Hepatocyte (in vitro differentiated cells): ENCODE measurements at regions not wholly inside any gene's neighbourhood (a gene's known extent, or its start where the extent isn't known, plus 50 kb on each side); places are given as distances from the start of the nearest gene placed in this dataset.

Experiments used
- DNase-seq: peaks from one replicate; pipeline ENCODE4 v3.0.0-alpha.2; 2016; ENCODE audit warnings: low spot score
- H2AFZ ChIP-seq: fragments of 200-600 bp; sonication (generic); 2 replicates; pipeline ENCODE4 v1.6.0; 2016; ENCODE audit warnings: antibody characterized with exemption, mild to moderate bottlenecking
- H3K27ac ChIP-seq: fragments of 200-600 bp; sonication (generic); 2 replicates; pipeline ENCODE4 v1.5.1; 2016; ENCODE audit warnings: mild to moderate bottlenecking
- H3K27me3 ChIP-seq: fragments of 200-600 bp; sonication (generic); 2 replicates; pipeline ENCODE4 v1.6.1; 2016
- H3K36me3 ChIP-seq: fragments of 200-600 bp; sonication (generic); replicated peaks from 2 replicates; pipeline ENCODE4 v1.5.1; 2016; ENCODE audit warnings: low read depth; ENCODE audit not compliant: insufficient read depth
- H3K4me1 ChIP-seq: fragments of 200-600 bp; sonication (generic); 2 replicates; pipeline ENCODE4 v1.5.1; 2016; ENCODE audit warnings: mild to moderate bottlenecking, moderate library complexity; ENCODE audit not compliant: insufficient read depth
- H3K4me2 ChIP-seq: fragments of 200-600 bp; sonication (generic); 2 replicates; pipeline ENCODE4 v1.6.0; 2016
- H3K4me3 ChIP-seq: fragments of 200-600 bp; sonication (generic); 2 replicates; pipeline ENCODE4 v1.5.1; 2016; ENCODE audit warnings: mild to moderate bottlenecking
- H3K79me2 ChIP-seq: fragments of 200-600 bp; sonication (generic); 2 replicates; pipeline ENCODE4 v1.6.0; 2017; ENCODE audit warnings: mild to moderate bottlenecking
- H3K9me2 ChIP-seq: fragments of 200-600 bp; sonication (generic); replicated peaks from 2 replicates; pipeline ENCODE4 v1.6.0; 2017; ENCODE audit warnings: mild to moderate bottlenecking; ENCODE audit not compliant: insufficient read depth
- H3K9me3 ChIP-seq: fragments of 200-600 bp; sonication (generic); 2 replicates; pipeline ENCODE4 v1.5.1; 2016; ENCODE audit warnings: low read depth, mild to moderate bottlenecking
- H4K20me1 ChIP-seq: fragments of 200-600 bp; sonication (generic); 2 replicates; pipeline ENCODE4 v1.6.0; 2016; ENCODE audit warnings: mild to moderate bottlenecking; ENCODE audit not compliant: insufficient read depth, poor library complexity, severe bottlenecking
- CTCF ChIP-seq: fragments of 200-600 bp; sonication (generic); IDR thresholded peaks from 2 replicates; pipeline ENCODE4 v1.5.1; 2016; ENCODE audit warnings: antibody characterized with exemption, mild to moderate bottlenecking; ENCODE audit not compliant: poor library complexity
- EZH2 ChIP-seq: fragments of 200-600 bp; sonication (generic); IDR thresholded peaks from 2 replicates; pipeline ENCODE4 v1.6.1; 2016; ENCODE audit warnings: antibody characterized with exemption, mild to moderate bottlenecking, borderline replicate concordance
- EZH2phosphoT487 ChIP-seq: fragments of 200-600 bp; sonication (generic); IDR thresholded peaks from one replicate; pipeline ENCODE4 v1.6.1; 2018; ENCODE audit warnings: antibody characterized with exemption, mild to moderate bottlenecking, low read depth, moderate library complexity; ENCODE audit not compliant: unreplicated experiment, severe bottlenecking
- WGBS: methylation state at CpG from one replicate; pipeline ENCODE4 v1.1.6; 2016; ENCODE audit warnings: low lambda C conversion rate; ENCODE audit errors: missing lambda C conversion rate; 5-methylcytosine and 5-hydroxymethylcytosine counted together

- Histone ChIP-seq H3K4me2 (peak overlapping the region; percentile 34), H3K27ac (no peak overlapping the region), H3K27me3 (no peaks in the 10 kb centered on the region), H3K9me3 (no peaks in the 10 kb centered on the region), H3K9me2 (no peaks in the 10 kb centered on the region), H3K4me1 (no peaks in the 10 kb centered on the region), H3K4me3 (no peak overlapping the region), H4K20me1 (no peaks in the 10 kb centered on the region), H2AFZ (no peak overlapping the region), H3K79me2 (no peaks in the 10 kb centered on the region), H3K36me3 (no peaks in the 10 kb centered on the region)
- 52% methylated on average over 10 of the region's 10 CpGs for WGBS
- no peak for DNase-seq
- TF ChIP-seq EZH2 (no peak), EZH2phosphoT487 (no peak)
These were observed 101.6 kb upstream of the SIX3 start for GRCh38 chr2:44839771-44840502.

- H3K4me2 ChIP-seq = peak overlapping the region; percentile 34
- no peak for DNase-seq
- no peaks in the 10 kb centered on the region for H3K36me3 ChIP-seq
- no peak overlapping the region for H3K4me3 ChIP-seq
- H3K79me2 ChIP-seq = no peaks in the 10 kb centered on the region
- 60% methylated on average over 1 of the region's 1 CpG for WGBS
- H3K27ac ChIP-seq = no peak overlapping the region
- H3K9me3 ChIP-seq = no peaks in the 10 kb centered on the region
- no peaks in the 10 kb centered on the region for H4K20me1 ChIP-seq
- TF ChIP-seq EZH2 = no peak
- TF ChIP-seq EZH2phosphoT487 = no peak
- TF ChIP-seq CTCF = no peak
- no peak overlapping the region for H2AFZ ChIP-seq
- no peaks in the 10 kb centered on the region for H3K9me2 ChIP-seq
- H3K27me3 ChIP-seq = no peaks in the 10 kb centered on the region
- H3K4me1 ChIP-seq = no peaks in the 10 kb centered on the region
These were observed 101.0 kb upstream of the SIX3 start for GRCh38 chr2:44840503-44840850.

- 66% methylated on average over 7 of the region's 7 CpGs for WGBS
These were observed 98.4 kb upstream of the SIX3 start for GRCh38 chr2:44843086-44843485.

More at GRCh38 chr2:44843086-44843485, 98.4 kb upstream of the SIX3 start:
- Histone ChIP-seq H3K36me3 (no peaks in the 10 kb centered on the region), H2AFZ (no peak overlapping the region), H3K27me3 (no peaks in the 10 kb centered on the region), H3K4me2 (no peak overlapping the region), H3K9me3 (no peaks in the 10 kb centered on the region), H4K20me1 (no peaks in the 10 kb centered on the region), H3K27ac (no peak overlapping the region), H3K4me1 (no peaks in the 10 kb centered on the region), H3K4me3 (no peak overlapping the region), H3K79me2 (no peaks in the 10 kb centered on the region), H3K9me2 (no peaks in the 10 kb centered on the region)
- DNase-seq = no peak
- no peak for TF ChIP-seq EZH2
- no peak for TF ChIP-seq EZH2phosphoT487
- no peak for TF ChIP-seq CTCF
